CD4-positive, alpha-beta T cell treated with Interleukin-4 for 1 hour (primary cell): ENCODE measurements at regions not wholly inside any gene's neighbourhood (a gene's known extent, or its start where the extent isn't known, plus 50 kb on each side); places are given as distances from the start of the nearest gene placed in this dataset.

Source experiments
- DNase-seq, 2 donors: peaks; one replicate each; pipeline ENCODE4 v3.0.0-alpha.2; 2020 to 2022

- no peak for DNase-seq
Observed at GRCh38 chr11:8340296-8340695, 76.6 kb upstream of the LMO1 start.

DNA sequence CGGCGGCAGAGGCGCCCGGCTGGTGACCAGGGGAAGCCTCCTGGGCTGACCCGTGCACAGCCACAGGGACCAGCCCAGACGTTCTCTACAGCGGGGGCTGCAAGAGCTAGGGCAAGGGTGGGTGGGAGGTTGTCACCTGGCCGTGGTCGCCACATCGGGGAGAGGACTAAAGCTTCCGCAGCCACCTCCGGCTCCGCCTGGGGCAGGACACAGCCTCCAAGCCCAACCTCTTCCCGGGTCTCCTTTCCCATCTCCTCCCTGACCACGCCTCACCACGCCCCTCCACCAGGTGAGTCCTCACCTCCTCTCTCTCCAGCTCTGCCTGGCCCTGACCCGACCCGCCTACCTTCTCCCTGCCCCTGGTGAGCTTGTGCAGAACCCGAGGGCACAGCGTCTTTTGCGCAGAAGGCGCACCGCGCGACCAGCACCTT, 75.9 kb upstream of the LMO1 start:
- DNase-seq, result no peak

DNA sequence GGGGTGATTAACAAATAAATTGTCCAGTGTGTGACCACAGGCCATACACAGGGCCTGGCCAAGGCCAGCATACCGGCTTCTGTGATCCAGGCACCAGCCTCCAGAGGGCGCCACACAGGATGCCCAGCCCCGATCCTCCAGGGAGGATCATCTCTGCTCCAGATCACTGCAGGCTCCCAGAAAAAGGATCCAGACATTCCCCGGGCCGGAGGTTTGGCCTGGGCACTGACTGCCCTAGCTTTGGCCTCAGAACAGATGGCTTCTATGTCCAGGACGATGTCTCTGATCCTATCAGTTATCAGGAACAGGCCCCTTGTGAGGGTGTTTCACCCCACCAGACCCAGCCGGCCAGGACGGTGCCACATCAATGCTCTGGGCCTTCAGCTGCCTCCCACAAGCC, 74.5 kb upstream of the LMO1 start:
- no peak for DNase-seq

DNA sequence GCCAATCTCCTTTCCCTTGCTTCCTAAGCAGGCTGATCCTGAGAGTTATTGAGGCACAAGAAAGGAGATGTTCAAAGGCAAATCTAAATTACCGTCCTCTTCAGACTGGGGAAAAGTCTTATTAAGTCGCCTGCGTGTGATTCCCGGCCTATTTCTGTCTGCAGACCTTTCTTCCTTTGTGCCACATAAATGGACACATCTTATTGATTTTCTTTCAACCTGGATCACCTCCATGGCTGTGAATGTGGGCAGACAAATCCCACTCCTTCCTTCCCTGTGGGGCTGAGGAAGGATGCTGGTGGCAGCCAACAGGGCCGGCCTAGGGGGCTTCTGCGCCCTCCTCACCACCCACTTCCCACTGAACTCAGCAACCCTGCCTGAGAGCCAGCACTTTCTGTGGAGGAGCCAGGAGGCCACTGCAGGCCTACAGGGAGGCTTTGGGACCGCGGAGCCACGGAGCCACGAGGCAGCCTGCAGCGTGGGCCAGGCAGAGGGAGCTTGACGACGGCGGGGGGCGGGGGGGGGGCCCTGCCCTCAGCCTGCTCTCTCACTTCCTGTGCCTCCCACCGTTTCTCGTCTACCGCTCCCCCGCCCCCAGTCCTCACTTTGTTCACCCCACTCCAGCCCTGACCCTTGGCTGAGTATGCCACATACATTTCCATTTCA, 73.6 kb upstream of the LMO1 start:
- no peak for DNase-seq

- no peak for DNase-seq
Observed at GRCh38 chr11:8336356-8337129, 72.9 kb upstream of the LMO1 start.

DNA sequence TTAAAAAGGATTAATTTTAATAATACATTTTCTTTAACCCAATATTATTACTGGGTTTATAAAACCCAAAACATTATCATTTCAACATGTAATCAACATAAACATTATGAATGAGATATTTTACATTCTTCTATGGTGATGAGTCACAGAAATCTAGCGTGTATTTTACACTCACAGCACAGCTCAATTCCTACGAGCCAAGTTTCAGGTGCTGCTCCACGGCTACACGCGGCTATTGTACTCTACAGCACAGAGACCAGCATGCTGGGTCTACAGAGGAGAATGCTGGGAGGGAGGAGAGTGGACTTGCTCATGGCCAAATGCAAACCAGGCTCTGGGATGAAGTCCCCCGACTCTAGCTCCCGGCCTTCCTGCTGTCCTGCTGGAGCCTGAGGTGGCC, 72.0 kb upstream of the LMO1 start:
- no peak for DNase-seq

DNA sequence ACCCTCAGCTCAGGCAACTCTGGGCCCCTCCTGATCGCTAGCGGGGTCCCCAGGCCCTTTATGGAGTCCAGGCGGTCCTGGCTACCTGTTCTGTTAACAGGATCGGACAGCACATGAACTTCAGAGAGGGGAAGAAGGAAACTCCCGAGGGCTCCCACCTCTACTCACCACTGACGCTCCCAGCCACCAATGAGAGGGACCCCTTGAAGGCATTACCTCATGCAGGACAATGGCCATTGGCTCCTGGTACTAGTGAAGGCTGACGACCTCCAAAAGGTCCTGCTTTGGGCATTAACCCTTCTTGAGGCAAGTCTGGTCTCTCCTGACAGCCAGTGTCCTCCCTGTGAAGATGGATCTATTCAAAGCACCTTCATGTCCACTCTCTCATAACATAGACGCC, 71.5 kb upstream of the LMO1 start:
- no peak for DNase-seq

DNA sequence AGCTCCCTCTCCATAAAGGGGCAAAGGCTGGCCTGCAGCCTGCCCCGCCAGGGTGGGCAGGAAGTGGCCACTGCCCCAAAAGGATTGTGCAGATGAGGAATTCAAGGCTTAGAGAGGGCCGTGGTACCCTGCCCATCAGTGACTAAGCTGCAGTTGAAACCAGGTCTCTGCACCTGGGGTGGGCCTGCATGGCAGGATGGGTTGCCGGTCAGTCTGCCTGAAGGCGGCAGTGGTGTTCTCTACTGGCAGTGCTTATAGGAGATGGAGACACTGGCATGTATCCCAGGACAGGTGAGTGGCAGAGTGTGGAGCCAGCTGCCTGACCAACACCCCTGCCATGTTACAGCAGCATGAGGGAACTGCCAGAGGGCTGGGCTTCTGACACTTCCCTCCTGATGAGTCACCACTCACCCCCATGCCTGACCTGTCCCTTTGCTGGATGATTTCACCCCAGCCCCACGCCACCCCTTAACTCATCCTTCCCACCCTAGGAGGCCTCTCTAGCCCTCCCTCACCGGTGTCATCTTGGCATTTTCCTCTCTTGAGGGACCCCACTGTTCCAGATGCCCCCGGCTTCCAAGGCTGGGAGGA, 70.2 kb upstream of the LMO1 start:
- peak in 1 of 2 donors; percentile 49 for DNase-seq

GRCh38 chr11:8333376-8333775, 69.7 kb upstream of the LMO1 start:
- DNase-seq, result no peak

DNA sequence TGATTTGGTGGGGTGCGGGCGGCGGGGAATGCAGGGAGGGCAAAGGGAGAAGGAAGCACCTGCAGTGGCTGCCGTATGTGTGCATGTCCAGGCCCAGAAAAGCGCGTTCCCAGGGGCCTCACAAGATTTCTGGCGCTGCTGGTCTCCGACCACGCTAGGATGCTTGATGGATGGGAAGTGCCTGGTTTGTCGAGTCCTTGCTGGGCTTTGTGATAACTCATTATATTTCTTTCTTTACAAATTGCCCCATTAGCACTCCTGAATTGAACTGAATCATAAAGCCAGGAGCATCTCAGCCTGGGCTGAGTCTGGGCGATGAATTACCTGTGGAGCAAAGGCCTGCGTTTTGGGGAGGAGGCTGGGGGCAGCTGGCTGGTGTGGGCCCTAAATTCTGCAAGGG, 69.2 kb upstream of the LMO1 start:
- no peak for DNase-seq

GRCh38 chr11:8332196-8332595, 68.5 kb upstream of the LMO1 start:
- peak in 1 of 2 donors; percentile 34 for DNase-seq

DNA sequence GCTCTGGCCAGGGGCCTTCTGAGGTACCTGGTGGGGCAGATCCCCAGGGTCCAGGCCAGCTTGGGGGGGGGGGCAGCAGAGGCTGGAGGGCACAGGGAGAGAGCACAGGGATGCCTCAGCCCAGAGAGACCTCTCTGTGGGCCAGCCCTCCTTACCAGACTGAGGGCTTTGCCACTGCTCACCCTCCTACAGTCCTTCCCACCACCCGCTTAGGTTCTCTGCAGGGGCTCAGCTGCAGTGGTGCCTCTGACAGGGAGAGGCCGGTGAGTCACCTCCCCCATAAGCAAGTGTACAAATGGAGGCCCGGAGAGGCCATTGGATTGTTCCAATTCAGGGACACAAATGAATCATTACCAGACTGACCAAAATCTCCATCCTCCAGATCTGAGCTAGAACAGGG, 68.1 kb upstream of the LMO1 start:
- no peak for DNase-seq

- DNase-seq, result no peak
Observed at GRCh38 chr11:8330896-8331295, 67.2 kb upstream of the LMO1 start.

DNA sequence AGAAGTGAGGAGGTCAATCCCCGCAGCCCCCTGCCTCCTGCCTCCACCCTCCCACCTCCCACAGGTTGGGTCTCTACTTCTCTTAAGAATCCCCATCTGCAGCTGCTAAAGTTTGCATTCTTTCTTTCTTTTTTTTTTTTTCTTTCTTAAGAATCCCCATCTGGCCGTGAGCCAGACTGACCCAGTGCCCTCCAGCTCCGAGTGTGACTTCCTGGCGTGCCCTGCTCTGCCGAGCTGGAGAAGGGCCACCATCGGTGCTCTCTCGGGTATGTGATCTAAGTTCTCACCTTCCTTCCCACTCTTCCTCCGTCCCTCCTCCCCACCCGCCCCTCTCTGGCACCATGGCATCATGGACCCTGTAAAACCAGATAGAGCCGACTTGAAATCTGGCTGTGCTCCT, 66.7 kb upstream of the LMO1 start:
- no peak for DNase-seq

- no peak for DNase-seq
Observed at GRCh38 chr11:8329847-8330361, 66.2 kb upstream of the LMO1 start.

GRCh38 chr11:8329336-8329735, 65.7 kb upstream of the LMO1 start:
- no peak for DNase-seq

DNA sequence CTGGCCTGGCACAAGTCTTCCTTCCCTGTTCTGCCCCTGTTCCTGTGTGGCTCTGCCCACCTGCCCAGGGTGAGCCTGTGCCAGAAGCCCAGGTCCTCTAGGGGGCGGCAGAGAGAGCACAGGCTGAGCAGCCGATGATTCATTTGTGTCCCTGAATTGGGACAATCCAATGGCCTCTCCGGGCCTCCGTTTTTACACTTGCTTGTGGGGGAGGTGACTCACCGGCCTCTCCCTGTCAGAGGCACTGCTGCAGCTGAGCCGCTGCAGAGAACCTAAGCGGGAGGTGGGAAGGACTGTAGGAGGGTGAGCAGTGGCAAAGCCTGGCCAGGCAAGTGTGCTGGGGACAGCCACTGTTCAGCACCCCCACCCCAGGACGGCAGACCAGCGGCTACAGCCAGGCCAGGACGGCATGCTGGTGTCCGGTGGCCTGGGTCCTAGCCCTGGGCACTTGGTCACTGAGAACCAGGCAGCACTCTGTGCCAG, 65.2 kb upstream of the LMO1 start:
- peak; percentile 26 to 77 for DNase-seq

- DNase-seq, result no peak
Observed at GRCh38 chr11:8328231-8328794, 64.6 kb upstream of the LMO1 start.

GRCh38 chr11:8327761-8328192, 64.1 kb upstream of the LMO1 start:
- peak in 1 of 2 donors; percentile 54 for DNase-seq

DNA sequence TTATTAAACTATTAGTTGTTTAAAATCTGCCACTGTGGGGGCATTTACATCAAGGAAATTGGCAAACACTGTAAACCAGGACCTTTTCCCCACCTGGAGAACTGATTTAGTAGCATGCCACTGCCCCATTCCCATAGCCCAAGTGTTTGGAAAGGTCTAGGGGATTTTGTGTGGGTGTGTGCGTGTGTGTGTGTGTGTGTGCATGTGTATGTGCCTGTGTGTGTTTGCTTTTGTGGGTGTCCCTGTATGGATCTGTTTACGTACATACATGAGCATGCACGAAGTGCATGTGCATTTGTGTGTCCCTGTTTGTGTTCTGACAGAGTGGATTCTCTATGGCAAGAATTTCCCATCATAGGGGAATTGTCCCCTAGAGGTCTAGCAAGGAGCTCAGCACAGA, 62.7 kb upstream of the LMO1 start:
- no peak for DNase-seq

GRCh38 chr11:8325591-8326304, 62.1 kb upstream of the LMO1 start:
- no peak for DNase-seq

DNA sequence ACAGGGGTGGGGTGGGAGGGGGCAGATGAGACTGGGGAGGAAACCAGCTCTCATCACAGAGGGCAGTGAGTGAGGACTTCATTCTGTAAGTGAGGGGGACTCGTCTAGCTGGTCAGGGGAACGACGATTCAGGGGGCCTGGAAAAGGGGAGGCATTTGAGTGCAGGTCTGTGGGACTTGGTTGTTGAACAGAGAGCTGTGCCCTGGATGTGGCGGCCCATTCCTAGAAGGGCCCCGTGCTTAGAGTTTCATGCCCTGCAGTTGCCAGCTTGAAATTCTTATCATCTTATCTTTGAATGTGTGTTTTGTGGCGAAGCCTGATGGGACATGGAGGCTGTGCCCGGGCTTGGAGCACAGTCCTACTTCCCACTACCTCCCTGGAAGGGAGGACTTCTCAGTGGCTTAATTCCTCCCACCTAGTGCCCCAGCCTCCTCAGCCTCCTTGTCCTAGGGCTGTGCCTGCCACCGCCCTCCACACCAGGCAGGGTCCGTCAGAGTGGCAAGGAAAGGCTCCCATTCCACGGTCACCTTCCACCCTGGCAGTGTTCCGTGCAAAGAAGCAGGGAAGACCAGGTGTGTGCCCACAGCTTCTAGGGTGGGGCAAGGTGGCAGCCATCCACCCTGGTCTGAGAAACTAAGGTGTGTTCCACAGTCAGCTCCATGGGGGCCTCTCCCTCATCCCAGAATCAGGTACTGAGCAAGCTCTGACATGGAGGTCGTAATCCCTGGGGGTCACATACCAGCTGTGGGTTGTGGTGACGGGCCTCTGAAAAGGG, 59.7 kb upstream of the LMO1 start:
- no peak for DNase-seq
